PC-9 (cell line): ENCODE measurements at regions not wholly inside any gene's neighbourhood (a gene's known extent, or its start where the extent isn't known, plus 50 kb on each side); places are given as distances from the start of the nearest gene placed in this dataset.

Source experiments
- EZH2 ChIP-seq: fragments of 200-600 bp; sonication (generic); IDR thresholded peaks from 2 replicates; pipeline ENCODE4 v1.8.0; 2017; ENCODE audit warnings: antibody characterized with exemption, low read depth
- TF ChIP-seq, protein P1 (sequence below): fragments of 200-600 bp; sonication (generic); conservative IDR thresholded peaks from 2 replicates; pipeline ENCODE4 v1.6.1; 2017; ENCODE audit warnings: mixed run types, antibody characterized with exemption, mild to moderate bottlenecking, moderate library complexity

DNA sequence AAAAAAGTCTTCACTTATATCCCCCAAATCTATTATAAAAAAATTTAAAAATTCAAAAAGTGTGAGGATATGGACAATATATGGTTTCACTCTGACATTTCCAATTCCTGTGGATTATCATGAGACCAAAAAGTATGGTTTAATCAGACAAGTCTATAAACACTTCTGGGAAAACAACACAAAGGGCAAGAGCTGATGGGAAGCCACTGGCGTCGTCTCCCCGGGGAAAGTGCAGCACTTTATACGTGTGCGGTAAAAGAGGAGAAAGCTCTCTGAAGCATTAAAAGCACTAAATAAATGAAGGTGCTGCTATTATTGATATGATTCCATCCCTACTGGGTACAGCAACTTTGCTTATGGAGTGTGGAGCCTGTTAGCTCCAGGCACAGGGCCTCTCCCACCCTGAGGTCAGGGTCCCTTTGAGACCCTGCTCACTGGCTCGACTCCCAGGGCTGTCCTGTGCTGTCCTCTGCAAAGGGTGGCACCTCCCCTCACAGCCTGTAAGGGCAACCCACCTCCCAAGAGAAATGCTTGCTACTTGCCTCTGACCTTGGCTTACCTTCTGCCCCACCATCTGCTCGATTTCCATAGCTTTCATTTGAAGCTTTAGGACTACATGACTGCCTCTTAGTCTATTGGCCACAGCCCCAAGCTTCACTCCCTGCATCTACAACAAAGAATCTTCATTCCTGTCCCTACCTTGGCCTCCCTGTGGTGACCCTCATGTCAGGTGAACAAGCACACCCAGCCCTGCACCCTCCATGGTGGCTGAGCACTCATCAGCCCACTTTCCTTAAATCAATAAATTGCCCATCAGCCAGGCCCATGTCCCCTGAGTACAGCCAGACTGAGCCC, 248.6 kb downstream of the HNRNPD start:
- TF ChIP-seq, protein P1, sequence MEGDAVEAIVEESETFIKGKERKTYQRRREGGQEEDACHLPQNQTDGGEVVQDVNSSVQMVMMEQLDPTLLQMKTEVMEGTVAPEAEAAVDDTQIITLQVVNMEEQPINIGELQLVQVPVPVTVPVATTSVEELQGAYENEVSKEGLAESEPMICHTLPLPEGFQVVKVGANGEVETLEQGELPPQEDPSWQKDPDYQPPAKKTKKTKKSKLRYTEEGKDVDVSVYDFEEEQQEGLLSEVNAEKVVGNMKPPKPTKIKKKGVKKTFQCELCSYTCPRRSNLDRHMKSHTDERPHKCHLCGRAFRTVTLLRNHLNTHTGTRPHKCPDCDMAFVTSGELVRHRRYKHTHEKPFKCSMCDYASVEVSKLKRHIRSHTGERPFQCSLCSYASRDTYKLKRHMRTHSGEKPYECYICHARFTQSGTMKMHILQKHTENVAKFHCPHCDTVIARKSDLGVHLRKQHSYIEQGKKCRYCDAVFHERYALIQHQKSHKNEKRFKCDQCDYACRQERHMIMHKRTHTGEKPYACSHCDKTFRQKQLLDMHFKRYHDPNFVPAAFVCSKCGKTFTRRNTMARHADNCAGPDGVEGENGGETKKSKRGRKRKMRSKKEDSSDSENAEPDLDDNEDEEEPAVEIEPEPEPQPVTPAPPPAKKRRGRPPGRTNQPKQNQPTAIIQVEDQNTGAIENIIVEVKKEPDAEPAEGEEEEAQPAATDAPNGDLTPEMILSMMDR = no peak
- no peak for TF ChIP-seq EZH2
